WTC11 (cell line): ENCODE measurements at regions not wholly inside any gene's neighbourhood (a gene's known extent, or its start where the extent isn't known, plus 50 kb on each side); places are given as distances from the start of the nearest gene placed in this dataset.

Experiments used
- ATAC-seq: fragments of 200-7000 bp; cut with Tn5 transposase; 2 replicates; pipeline ENCODE4 v1.10.0; 2021; ENCODE audit warnings: mild to moderate bottlenecking, moderate library complexity
- CTCF ChIA-PET: fragments of 300-600 bp; sonication (Branson Sonifier 250); formaldehyde crosslinking; loops from one replicate; lab custom pipeline; 2021; ENCODE audit warnings: antibody characterized with exemption; lab: Charles Lee
- POLR2A ChIA-PET: fragments of 350-600 bp; sonication (Branson Sonifier 250); formaldehyde crosslinking; loops from one replicate; lab custom pipeline; 2021; ENCODE audit warnings: antibody characterized with exemption; lab: Charles Lee
- DNase-seq: peaks from one replicate; pipeline ENCODE4 v3.0.0; 2021; ENCODE audit warnings: low spot score
- H3K27ac Mint-ChIP-seq: 2 replicates; pipeline ENCODE4 v1.8.0; 2021; ENCODE audit warnings: mixed read lengths
- H3K27me3 Mint-ChIP-seq: 2 replicates; pipeline ENCODE4 v1.8.0; 2021; ENCODE audit warnings: low read depth, mild to moderate bottlenecking, moderate library complexity, mixed read lengths
- H3K36me3 Mint-ChIP-seq: 2 replicates; pipeline ENCODE4 v1.8.0; 2021; ENCODE audit warnings: mixed read lengths
- H3K4me1 Mint-ChIP-seq: 2 replicates; pipeline ENCODE4 v1.8.0; 2022; ENCODE audit warnings: mixed read lengths
- H3K4me3 Mint-ChIP-seq: 2 replicates; pipeline ENCODE4 v1.8.0; 2021; ENCODE audit warnings: mild to moderate bottlenecking, moderate library complexity, mixed read lengths
- H3K9me3 Mint-ChIP-seq: 2 replicates; pipeline ENCODE4 v1.8.0; 2021; ENCODE audit warnings: mixed read lengths
- CREM ChIP-seq: sonication (generic); formaldehyde crosslinking; IDR thresholded peaks from 2 replicates; pipeline ENCODE4 v1.8.1; 2022; ENCODE audit warnings: mild to moderate bottlenecking, missing genetic modification reagents, moderate library complexity
- JAZF1 ChIP-seq: fragments of 250-450 bp; sonication (Bioruptor Pico); IDR thresholded peaks from 2 replicates; pipeline ENCODE4 v1.9.0; 2021; ENCODE audit warnings: moderate library complexity, mild to moderate bottlenecking, inconsistent platforms
- KAT7 ChIP-seq: sonication (generic); formaldehyde crosslinking; IDR thresholded peaks from 2 replicates; pipeline ENCODE4 v1.8.1; 2023; ENCODE audit warnings: missing genetic modification reagents, mild to moderate bottlenecking, borderline replicate concordance
- SP1 ChIP-seq: sonication (generic); formaldehyde crosslinking; conservative IDR thresholded peaks from 2 replicates; pipeline ENCODE4 v1.8.1; 2022; ENCODE audit warnings: missing genetic modification reagents
- ZNF317 ChIP-seq: sonication (generic); formaldehyde crosslinking; IDR thresholded peaks from 2 replicates; pipeline ENCODE4 v1.8.1; 2023; ENCODE audit warnings: low read depth, mild to moderate bottlenecking, moderate library complexity, missing genetic modification reagents, borderline replicate concordance
- ZNF396 ChIP-seq: fragments of 250-450 bp; sonication (Bioruptor Pico); IDR thresholded peaks from 2 replicates; pipeline ENCODE4 v1.8.0; 2021; ENCODE audit warnings: mild to moderate bottlenecking, moderate library complexity, borderline replicate concordance
- TF ChIP-seq, protein P1 (sequence below): fragments of 250-450 bp; sonication (Bioruptor Pico); IDR thresholded peaks from 2 replicates; pipeline ENCODE4 v2.1.2; 2022; ENCODE audit warnings: mild to moderate bottlenecking, moderate library complexity
- TF ChIP-seq, protein P2 (sequence below): sonication (generic); formaldehyde crosslinking; IDR thresholded peaks from 2 replicates; pipeline ENCODE4 v1.8.0; 2022; ENCODE audit warnings: missing genetic modification reagents
- TF ChIP-seq, protein P3 (sequence below): sonication (generic); formaldehyde crosslinking; IDR thresholded peaks from 2 replicates; pipeline ENCODE4 v1.8.1; 2023; ENCODE audit warnings: mild to moderate bottlenecking, missing genetic modification reagents
- TF ChIP-seq, protein P4 (sequence below): sonication (generic); formaldehyde crosslinking; IDR thresholded peaks from 2 replicates; pipeline ENCODE4 v1.8.0; 2023; ENCODE audit warnings: missing genetic modification reagents, mild to moderate bottlenecking, borderline replicate concordance
- TF ChIP-seq, protein P5 (sequence below): fragments of 250-450 bp; sonication (Bioruptor Pico); IDR thresholded peaks from 2 replicates; pipeline ENCODE4 v1.9.0; 2021; ENCODE audit warnings: mild to moderate bottlenecking, borderline replicate concordance
- TF ChIP-seq, protein P6 (sequence below): sonication (generic); formaldehyde crosslinking; IDR thresholded peaks from 2 replicates; pipeline ENCODE4 v1.8.1; 2022; ENCODE audit warnings: low read depth, mild to moderate bottlenecking, moderate library complexity, missing genetic modification reagents, borderline replicate concordance
- TF ChIP-seq, protein P7 (sequence below): sonication (generic); formaldehyde crosslinking; IDR thresholded peaks from 2 replicates; pipeline ENCODE4 v1.8.1; 2023; ENCODE audit warnings: mild to moderate bottlenecking, missing genetic modification reagents, borderline replicate concordance
- TF ChIP-seq, protein P8 (sequence below): sonication (generic); formaldehyde crosslinking; IDR thresholded peaks from 2 replicates; pipeline ENCODE4 v1.8.0; 2022; ENCODE audit warnings: mild to moderate bottlenecking, missing genetic modification reagents

DNA sequence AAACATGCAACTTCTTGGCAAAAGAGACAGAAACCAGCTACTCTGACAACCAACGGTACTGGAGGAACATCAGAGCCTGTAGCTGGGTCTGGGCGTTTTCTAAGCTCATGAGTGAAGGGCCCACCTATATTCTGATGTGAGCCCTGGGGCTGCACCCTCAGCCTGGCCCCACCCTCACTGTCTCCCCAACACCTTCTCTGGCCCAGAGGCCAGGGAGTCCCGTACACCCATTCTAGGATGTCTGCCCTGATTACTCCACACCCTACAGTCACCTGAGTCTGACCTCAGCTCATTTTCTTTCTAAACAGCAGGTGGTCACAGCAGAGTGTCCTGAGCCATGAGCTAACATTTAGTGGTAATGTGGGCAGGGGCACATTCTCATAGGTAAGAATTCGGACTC is 439.2 kb downstream of the MATN1 start:
- no peak overlapping the region for H3K27ac Mint-ChIP-seq
- DNase-seq (no peak), ATAC-seq (no peak)
- no peaks in the 10 kb centered on the region for H3K9me3 Mint-ChIP-seq
- ChIA-PET CTCF (interaction anchor here (2.2 kb wide), 1 partner anchor 96 kb away, joined by 6 read pairs; no protein-coding TSS in a partner anchor), POLR2A (no interaction called here)
- no peaks in the 10 kb centered on the region for H3K27me3 Mint-ChIP-seq
- H3K4me3 Mint-ChIP-seq, result no peak overlapping the region
- H3K36me3 Mint-ChIP-seq, result no peaks in the 10 kb centered on the region
- H3K4me1 Mint-ChIP-seq, result no peaks in the 10 kb centered on the region
- TF ChIP-seq, protein P1, sequence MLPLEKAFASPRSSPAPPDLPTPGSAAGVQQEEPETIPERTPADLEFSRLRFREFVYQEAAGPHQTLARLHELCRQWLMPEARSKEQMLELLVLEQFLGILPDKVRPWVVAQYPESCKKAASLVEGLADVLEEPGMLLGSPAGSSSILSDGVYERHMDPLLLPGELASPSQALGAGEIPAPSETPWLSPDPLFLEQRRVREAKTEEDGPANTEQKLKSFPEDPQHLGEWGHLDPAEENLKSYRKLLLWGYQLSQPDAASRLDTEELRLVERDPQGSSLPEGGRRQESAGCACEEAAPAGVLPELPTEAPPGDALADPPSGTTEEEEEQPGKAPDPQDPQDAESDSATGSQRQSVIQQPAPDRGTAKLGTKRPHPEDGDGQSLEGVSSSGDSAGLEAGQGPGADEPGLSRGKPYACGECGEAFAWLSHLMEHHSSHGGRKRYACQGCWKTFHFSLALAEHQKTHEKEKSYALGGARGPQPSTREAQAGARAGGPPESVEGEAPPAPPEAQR (CRISPR knock-in tag), result no peak
- TF ChIP-seq, protein P2, sequence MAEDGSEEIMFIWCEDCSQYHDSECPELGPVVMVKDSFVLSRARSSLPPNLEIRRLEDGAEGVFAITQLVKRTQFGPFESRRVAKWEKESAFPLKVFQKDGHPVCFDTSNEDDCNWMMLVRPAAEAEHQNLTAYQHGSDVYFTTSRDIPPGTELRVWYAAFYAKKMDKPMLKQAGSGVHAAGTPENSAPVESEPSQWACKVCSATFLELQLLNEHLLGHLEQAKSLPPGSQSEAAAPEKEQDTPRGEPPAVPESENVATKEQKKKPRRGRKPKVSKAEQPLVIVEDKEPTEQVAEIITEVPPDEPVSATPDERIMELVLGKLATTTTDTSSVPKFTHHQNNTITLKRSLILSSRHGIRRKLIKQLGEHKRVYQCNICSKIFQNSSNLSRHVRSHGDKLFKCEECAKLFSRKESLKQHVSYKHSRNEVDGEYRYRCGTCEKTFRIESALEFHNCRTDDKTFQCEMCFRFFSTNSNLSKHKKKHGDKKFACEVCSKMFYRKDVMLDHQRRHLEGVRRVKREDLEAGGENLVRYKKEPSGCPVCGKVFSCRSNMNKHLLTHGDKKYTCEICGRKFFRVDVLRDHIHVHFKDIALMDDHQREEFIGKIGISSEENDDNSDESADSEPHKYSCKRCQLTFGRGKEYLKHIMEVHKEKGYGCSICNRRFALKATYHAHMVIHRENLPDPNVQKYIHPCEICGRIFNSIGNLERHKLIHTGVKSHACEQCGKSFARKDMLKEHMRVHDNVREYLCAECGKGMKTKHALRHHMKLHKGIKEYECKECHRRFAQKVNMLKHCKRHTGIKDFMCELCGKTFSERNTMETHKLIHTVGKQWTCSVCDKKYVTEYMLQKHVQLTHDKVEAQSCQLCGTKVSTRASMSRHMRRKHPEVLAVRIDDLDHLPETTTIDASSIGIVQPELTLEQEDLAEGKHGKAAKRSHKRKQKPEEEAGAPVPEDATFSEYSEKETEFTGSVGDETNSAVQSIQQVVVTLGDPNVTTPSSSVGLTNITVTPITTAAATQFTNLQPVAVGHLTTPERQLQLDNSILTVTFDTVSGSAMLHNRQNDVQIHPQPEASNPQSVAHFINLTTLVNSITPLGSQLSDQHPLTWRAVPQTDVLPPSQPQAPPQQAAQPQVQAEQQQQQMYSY (CRISPR knock-in tag), result no peak
- TF ChIP-seq SP1 (no peak), ZNF317 (no peak), ZNF396 (no peak), JAZF1 (CRISPR knock-in tag) (no peak), CREM (CRISPR knock-in tag) (no peak), KAT7 (no peak)
- TF ChIP-seq, protein P3, sequence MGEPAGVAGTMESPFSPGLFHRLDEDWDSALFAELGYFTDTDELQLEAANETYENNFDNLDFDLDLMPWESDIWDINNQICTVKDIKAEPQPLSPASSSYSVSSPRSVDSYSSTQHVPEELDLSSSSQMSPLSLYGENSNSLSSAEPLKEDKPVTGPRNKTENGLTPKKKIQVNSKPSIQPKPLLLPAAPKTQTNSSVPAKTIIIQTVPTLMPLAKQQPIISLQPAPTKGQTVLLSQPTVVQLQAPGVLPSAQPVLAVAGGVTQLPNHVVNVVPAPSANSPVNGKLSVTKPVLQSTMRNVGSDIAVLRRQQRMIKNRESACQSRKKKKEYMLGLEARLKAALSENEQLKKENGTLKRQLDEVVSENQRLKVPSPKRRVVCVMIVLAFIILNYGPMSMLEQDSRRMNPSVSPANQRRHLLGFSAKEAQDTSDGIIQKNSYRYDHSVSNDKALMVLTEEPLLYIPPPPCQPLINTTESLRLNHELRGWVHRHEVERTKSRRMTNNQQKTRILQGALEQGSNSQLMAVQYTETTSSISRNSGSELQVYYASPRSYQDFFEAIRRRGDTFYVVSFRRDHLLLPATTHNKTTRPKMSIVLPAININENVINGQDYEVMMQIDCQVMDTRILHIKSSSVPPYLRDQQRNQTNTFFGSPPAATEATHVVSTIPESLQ (CRISPR knock-in tag), result no peak
- TF ChIP-seq, protein P4, sequence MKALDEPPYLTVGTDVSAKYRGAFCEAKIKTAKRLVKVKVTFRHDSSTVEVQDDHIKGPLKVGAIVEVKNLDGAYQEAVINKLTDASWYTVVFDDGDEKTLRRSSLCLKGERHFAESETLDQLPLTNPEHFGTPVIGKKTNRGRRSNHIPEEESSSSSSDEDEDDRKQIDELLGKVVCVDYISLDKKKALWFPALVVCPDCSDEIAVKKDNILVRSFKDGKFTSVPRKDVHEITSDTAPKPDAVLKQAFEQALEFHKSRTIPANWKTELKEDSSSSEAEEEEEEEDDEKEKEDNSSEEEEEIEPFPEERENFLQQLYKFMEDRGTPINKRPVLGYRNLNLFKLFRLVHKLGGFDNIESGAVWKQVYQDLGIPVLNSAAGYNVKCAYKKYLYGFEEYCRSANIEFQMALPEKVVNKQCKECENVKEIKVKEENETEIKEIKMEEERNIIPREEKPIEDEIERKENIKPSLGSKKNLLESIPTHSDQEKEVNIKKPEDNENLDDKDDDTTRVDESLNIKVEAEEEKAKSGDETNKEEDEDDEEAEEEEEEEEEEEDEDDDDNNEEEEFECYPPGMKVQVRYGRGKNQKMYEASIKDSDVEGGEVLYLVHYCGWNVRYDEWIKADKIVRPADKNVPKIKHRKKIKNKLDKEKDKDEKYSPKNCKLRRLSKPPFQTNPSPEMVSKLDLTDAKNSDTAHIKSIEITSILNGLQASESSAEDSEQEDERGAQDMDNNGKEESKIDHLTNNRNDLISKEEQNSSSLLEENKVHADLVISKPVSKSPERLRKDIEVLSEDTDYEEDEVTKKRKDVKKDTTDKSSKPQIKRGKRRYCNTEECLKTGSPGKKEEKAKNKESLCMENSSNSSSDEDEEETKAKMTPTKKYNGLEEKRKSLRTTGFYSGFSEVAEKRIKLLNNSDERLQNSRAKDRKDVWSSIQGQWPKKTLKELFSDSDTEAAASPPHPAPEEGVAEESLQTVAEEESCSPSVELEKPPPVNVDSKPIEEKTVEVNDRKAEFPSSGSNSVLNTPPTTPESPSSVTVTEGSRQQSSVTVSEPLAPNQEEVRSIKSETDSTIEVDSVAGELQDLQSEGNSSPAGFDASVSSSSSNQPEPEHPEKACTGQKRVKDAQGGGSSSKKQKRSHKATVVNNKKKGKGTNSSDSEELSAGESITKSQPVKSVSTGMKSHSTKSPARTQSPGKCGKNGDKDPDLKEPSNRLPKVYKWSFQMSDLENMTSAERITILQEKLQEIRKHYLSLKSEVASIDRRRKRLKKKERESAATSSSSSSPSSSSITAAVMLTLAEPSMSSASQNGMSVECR, result no peak
- TF ChIP-seq, protein P5, sequence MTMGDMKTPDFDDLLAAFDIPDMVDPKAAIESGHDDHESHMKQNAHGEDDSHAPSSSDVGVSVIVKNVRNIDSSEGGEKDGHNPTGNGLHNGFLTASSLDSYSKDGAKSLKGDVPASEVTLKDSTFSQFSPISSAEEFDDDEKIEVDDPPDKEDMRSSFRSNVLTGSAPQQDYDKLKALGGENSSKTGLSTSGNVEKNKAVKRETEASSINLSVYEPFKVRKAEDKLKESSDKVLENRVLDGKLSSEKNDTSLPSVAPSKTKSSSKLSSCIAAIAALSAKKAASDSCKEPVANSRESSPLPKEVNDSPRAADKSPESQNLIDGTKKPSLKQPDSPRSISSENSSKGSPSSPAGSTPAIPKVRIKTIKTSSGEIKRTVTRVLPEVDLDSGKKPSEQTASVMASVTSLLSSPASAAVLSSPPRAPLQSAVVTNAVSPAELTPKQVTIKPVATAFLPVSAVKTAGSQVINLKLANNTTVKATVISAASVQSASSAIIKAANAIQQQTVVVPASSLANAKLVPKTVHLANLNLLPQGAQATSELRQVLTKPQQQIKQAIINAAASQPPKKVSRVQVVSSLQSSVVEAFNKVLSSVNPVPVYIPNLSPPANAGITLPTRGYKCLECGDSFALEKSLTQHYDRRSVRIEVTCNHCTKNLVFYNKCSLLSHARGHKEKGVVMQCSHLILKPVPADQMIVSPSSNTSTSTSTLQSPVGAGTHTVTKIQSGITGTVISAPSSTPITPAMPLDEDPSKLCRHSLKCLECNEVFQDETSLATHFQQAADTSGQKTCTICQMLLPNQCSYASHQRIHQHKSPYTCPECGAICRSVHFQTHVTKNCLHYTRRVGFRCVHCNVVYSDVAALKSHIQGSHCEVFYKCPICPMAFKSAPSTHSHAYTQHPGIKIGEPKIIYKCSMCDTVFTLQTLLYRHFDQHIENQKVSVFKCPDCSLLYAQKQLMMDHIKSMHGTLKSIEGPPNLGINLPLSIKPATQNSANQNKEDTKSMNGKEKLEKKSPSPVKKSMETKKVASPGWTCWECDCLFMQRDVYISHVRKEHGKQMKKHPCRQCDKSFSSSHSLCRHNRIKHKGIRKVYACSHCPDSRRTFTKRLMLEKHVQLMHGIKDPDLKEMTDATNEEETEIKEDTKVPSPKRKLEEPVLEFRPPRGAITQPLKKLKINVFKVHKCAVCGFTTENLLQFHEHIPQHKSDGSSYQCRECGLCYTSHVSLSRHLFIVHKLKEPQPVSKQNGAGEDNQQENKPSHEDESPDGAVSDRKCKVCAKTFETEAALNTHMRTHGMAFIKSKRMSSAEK (CRISPR knock-in tag), result no peak
- TF ChIP-seq, protein P6, sequence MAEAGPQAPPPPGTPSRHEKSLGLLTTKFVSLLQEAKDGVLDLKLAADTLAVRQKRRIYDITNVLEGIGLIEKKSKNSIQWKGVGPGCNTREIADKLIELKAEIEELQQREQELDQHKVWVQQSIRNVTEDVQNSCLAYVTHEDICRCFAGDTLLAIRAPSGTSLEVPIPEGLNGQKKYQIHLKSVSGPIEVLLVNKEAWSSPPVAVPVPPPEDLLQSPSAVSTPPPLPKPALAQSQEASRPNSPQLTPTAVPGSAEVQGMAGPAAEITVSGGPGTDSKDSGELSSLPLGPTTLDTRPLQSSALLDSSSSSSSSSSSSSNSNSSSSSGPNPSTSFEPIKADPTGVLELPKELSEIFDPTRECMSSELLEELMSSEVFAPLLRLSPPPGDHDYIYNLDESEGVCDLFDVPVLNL (CRISPR knock-in tag), result no peak
- TF ChIP-seq, protein P7, sequence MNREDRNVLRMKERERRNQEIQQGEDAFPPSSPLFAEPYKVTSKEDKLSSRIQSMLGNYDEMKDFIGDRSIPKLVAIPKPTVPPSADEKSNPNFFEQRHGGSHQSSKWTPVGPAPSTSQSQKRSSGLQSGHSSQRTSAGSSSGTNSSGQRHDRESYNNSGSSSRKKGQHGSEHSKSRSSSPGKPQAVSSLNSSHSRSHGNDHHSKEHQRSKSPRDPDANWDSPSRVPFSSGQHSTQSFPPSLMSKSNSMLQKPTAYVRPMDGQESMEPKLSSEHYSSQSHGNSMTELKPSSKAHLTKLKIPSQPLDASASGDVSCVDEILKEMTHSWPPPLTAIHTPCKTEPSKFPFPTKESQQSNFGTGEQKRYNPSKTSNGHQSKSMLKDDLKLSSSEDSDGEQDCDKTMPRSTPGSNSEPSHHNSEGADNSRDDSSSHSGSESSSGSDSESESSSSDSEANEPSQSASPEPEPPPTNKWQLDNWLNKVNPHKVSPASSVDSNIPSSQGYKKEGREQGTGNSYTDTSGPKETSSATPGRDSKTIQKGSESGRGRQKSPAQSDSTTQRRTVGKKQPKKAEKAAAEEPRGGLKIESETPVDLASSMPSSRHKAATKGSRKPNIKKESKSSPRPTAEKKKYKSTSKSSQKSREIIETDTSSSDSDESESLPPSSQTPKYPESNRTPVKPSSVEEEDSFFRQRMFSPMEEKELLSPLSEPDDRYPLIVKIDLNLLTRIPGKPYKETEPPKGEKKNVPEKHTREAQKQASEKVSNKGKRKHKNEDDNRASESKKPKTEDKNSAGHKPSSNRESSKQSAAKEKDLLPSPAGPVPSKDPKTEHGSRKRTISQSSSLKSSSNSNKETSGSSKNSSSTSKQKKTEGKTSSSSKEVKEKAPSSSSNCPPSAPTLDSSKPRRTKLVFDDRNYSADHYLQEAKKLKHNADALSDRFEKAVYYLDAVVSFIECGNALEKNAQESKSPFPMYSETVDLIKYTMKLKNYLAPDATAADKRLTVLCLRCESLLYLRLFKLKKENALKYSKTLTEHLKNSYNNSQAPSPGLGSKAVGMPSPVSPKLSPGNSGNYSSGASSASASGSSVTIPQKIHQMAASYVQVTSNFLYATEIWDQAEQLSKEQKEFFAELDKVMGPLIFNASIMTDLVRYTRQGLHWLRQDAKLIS (CRISPR knock-in tag), result no peak
- TF ChIP-seq, protein P8, sequence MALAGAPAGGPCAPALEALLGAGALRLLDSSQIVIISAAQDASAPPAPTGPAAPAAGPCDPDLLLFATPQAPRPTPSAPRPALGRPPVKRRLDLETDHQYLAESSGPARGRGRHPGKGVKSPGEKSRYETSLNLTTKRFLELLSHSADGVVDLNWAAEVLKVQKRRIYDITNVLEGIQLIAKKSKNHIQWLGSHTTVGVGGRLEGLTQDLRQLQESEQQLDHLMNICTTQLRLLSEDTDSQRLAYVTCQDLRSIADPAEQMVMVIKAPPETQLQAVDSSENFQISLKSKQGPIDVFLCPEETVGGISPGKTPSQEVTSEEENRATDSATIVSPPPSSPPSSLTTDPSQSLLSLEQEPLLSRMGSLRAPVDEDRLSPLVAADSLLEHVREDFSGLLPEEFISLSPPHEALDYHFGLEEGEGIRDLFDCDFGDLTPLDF, result no peak
